IPS-15b (cell line): ENCODE measurements at regions not wholly inside any gene's neighbourhood (a gene's known extent, or its start where the extent isn't known, plus 50 kb on each side); places are given as distances from the start of the nearest gene placed in this dataset.

Experiments used
- H3K27me3 ChIP-seq: one replicate; pipeline ENCODE4 v1.6.1; 2013; ENCODE audit warnings: low read length; ENCODE audit not compliant: control insufficient read depth, insufficient read depth
- H3K36me3 ChIP-seq: one replicate; pipeline ENCODE4 v1.6.1; 2013; ENCODE audit warnings: low read length; ENCODE audit not compliant: control insufficient read depth, insufficient read depth
- H3K4me1 ChIP-seq: one replicate; pipeline ENCODE4 v1.6.1; 2013; ENCODE audit warnings: mild to moderate bottlenecking, low read length; ENCODE audit not compliant: control insufficient read depth, insufficient read depth
- H3K4me3 ChIP-seq: one replicate; pipeline ENCODE4 v1.5.1; 2013; ENCODE audit warnings: low read depth, low read length
- H3K9ac ChIP-seq: one replicate; pipeline ENCODE4 v1.6.1; 2013; ENCODE audit warnings: low read depth, mild to moderate bottlenecking, low read length
- H3K9me3 ChIP-seq: one replicate; pipeline ENCODE4 v1.6.1; 2013; ENCODE audit warnings: mild to moderate bottlenecking, low read length; ENCODE audit not compliant: control insufficient read depth, insufficient read depth

DNA sequence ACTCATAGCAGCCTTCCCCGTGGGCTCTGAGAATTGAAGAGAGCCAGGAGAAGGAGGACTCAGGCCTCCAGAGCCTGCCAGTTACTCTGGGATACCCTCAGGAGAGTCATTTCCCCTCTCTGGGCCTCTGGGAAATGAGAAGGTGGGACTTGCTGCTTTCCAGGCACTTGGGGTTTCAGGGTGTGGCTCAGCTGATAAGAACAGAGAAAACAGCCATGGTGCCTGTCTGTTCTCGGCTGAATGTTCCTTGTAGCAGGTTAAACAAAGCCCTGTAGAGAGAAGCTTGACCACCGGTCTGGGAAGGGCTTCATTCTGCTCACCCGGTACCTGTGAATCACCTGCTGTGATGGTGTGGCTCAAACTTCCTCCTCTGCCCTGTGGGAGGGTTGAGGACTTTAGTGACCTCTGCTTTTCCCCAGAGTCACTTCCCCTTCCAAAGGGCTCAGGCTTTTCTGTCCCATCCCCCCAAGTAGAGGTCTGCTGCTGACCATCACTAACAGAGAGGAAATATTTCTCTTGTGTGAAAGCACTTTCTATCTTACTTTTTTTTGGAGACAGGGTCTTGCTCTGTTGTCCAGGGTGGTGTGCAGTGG lies 212.4 kb upstream of the GALNT17 start:
- Histone ChIP-seq H3K9ac (no peak overlapping the region), H3K36me3 (no peaks in the 10 kb centered on the region), H3K9me3 (no peaks in the 10 kb centered on the region), H3K27me3 (no peaks in the 10 kb centered on the region), H3K4me3 (no peak overlapping the region), H3K4me1 (peaks cover 3% of the 10 kb centered on the region)

DNA sequence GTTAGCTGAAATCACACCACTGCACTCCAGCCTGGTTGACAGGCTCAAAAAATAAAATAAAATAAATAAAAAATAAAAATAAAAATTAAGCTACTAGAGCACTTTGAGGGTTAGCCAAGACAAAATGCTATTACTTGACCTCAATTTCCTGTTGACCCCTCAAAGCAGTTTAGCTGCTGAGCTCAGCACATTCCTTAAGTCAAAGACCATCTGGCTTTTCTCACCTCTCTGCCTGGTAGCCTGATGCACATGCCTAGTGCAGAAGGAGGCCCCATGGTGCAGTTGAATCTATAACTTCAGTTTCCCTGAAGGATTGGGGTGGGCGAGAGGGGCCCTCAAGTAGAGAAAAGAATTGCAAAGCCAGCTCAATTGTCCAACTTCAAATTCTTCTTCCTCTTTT lies 211.1 kb upstream of the GALNT17 start:
- Histone ChIP-seq H3K4me3 (no peak overlapping the region), H3K9ac (no peak overlapping the region), H3K27me3 (no peaks in the 10 kb centered on the region), H3K4me1 (peaks cover 3% of the 10 kb centered on the region), H3K36me3 (no peaks in the 10 kb centered on the region), H3K9me3 (no peaks in the 10 kb centered on the region)

DNA sequence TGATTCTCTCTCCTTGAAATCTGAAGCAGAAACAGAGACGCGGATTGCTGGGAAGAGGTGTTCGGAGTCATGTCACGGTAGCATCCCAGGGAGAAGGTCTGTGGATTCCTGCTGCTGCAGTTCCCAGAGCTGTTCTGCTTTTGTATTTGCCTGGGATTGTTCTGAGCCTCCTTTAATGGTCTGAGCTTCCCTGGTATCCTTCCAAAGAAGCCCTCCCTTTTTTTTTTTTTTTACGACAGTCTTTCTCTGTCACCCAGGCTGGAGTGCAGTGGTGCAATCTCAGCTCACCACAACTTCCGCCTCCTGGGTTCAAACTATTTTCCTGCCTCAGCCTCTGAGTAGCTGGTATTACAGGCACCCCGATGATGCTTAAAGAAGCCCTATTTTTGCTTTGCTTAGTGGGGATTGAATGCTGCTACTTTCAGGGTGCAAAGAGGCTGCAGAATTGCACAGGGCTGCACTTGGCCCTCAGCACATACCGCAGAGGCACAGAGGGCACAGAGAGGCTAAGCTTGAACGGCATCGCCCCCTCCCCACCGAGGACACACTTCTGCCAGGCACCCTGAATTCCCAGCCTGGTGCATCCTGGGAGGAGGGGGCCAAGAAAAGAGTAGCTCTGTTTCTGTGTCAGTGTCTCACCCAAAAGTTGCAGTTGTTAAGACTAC lies 208.6 kb upstream of the GALNT17 start:
- peaks cover 3% of the 10 kb centered on the region for H3K4me1 ChIP-seq
- no peaks in the 10 kb centered on the region for H3K27me3 ChIP-seq
- H3K36me3 ChIP-seq = no peaks in the 10 kb centered on the region
- no peak overlapping the region for H3K4me3 ChIP-seq
- no peaks in the 10 kb centered on the region for H3K9me3 ChIP-seq
- H3K9ac ChIP-seq = no peak overlapping the region

DNA sequence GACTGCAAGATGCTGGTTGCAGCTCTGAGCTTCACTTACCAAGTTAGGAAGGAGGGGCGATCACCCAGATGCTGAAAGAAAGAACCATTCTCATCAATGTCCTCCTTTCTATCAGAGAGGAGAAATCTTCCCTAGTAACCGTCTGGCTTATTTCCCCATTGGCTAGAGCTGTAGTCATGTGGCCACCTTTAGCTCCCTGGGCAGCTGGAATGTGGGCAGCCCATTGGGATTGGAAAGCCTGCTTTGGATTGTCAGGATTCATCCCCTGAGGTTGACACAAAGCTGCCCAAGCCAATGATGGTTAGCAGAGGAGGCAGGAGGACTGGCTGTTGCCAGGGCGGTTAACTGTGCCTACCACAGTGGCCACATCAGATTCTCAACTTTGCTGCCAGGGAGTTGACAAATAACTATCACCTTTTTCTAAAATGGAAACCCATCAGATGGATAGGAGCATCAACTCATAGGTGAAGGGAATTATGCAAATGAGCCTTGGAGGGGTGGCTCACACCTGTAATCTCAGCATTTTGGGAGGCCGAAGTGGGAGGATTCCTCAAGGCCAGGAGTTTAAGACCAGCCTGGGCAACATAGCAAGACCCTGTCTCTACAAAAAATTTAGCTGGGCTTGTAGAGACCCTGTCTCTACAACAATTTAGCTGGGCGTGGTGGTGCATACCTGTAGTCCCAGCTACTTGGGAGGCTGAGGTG lies 206.4 kb upstream of the GALNT17 start:
- Histone ChIP-seq H3K4me3 (no peak overlapping the region), H3K27me3 (no peaks in the 10 kb centered on the region), H3K36me3 (no peaks in the 10 kb centered on the region), H3K9me3 (no peaks in the 10 kb centered on the region), H3K4me1 (no peaks in the 10 kb centered on the region), H3K9ac (no peak overlapping the region)

DNA sequence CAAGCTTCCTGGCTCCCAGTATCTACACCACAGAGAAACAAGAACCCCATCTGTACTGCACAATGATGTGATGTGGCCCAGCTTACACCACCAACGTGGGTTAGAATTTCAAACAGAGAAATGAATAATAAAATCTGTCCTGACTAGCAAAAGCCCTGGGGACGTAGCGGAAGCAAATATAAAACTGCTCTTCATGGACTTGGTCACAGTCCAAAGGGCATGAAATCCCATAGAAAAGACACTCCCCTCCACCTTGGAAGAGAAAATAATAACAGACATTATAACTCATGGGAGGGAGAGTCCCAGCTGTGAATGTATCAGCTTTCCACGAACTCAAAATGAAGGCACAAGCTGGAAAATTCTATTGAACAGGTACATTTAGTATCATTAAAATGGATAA lies 205.3 kb upstream of the GALNT17 start:
- H3K36me3 ChIP-seq = no peaks in the 10 kb centered on the region
- no peak overlapping the region for H3K4me3 ChIP-seq
- no peaks in the 10 kb centered on the region for H3K4me1 ChIP-seq
- H3K9ac ChIP-seq = no peak overlapping the region
- no peaks in the 10 kb centered on the region for H3K27me3 ChIP-seq
- H3K9me3 ChIP-seq = no peaks in the 10 kb centered on the region

DNA sequence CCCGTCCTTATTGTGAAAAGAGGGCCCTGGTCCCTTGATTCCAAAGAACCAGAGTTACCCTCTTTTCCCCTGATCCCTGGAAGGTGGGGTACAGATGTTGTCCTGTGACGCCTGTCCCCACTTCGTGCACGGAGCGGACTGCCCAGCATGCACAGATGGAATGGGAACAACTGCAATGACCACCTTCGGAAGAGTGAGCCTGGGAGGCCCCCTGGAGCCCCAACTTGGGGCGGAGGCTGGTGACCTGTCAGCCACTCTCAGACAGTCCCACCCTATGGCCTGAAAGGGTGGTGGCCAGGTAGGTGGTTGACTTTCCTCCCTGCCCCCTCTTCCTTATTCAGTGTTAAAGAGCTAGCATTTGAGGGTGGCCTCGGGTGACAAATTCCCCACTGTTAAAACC lies 196.6 kb upstream of the GALNT17 start:
- Histone ChIP-seq H3K9ac (no peak overlapping the region), H3K4me1 (no peaks in the 10 kb centered on the region), H3K9me3 (no peaks in the 10 kb centered on the region), H3K36me3 (no peaks in the 10 kb centered on the region), H3K4me3 (no peak overlapping the region), H3K27me3 (no peaks in the 10 kb centered on the region)

DNA sequence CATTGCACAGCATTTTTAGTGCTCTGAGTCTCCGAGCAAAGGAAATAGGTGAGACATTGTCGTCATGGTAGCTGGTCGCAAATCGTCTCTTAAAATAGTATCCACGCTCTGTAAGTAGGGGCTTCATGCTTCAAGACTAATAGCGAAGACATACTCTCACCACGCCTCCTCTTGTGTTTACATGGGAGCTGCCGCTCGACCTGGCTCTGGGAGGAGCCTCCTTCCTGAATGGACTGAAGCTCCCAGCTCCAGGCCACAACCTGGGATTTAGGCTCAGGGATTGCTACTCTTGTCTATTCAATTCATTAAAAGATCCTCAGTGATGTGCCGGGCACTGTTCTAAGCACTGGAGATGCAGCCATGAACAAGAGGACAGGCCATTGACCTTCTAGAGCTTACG lies 196.1 kb upstream of the GALNT17 start:
- Histone ChIP-seq H3K4me3 (no peak overlapping the region), H3K27me3 (no peaks in the 10 kb centered on the region), H3K9ac (no peak overlapping the region), H3K4me1 (no peaks in the 10 kb centered on the region), H3K36me3 (no peaks in the 10 kb centered on the region), H3K9me3 (no peaks in the 10 kb centered on the region)

DNA sequence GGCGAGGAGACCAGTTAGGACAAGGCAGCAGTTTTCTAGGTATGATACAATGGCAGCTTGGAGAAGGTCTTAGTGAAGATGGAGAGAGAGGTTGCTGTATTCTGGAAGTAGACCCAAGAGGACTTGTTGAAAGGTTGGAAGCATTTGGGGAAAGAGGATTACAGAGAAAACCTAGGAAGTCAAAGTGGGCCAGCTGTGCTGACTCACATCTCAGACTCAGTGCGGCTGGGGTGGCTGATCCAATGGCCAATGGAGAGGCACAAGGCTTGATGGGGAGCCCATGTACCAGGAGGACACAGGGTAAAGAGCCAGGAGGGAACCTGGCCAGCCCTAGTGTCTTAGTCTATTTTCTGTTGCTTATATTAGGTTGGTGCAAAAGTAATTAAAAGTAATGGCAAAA lies 194.5 kb upstream of the GALNT17 start:
- Histone ChIP-seq H3K4me3 (no peak overlapping the region), H3K27me3 (no peaks in the 10 kb centered on the region), H3K36me3 (no peaks in the 10 kb centered on the region), H3K9ac (no peak overlapping the region), H3K9me3 (no peaks in the 10 kb centered on the region), H3K4me1 (no peaks in the 10 kb centered on the region)

DNA sequence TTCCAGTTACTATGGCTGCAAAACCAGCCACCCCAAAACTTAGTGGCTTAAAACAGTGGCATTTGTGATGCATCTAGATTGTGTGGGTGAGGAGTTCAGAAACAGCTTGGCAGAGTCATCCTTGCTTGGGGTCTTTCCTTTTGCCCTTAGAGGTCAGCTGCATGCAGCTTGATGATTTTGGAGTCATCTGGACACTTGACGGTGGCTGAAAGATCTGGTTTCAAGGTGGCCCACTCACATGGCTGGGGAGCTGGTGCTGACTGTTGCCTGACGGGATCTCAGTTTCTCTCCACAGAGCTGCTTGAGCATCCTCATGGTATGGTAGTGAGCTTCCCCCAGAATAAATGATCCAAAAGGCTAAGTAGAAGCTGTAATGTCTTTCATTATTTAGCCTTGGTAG lies 191.3 kb upstream of the GALNT17 start:
- no peaks in the 10 kb centered on the region for H3K4me1 ChIP-seq
- H3K36me3 ChIP-seq = no peaks in the 10 kb centered on the region

DNA sequence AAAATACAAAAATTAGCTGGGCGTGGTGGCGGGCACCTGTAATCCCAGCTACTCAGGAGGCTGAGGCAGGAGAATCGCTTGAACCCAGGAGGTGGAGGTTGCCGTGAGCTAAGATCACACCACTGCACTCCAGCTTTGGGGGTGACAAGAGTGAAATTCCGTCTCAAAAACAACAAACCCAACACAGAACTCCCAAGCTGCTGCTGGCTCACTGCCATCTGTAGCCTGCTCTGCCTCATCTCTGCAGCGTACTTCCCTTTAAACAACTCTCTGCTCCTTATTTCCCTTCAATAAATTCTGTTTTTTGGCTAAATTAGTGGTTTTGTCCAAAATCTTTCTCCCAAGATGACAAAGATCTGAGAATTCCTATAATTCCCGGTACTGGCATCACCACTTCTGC lies 189.2 kb upstream of the GALNT17 start:
- H3K9me3 ChIP-seq = peaks cover under 1% of the 10 kb centered on the region
- no peak overlapping the region for H3K9ac ChIP-seq
- H3K4me3 ChIP-seq = no peak overlapping the region
- no peaks in the 10 kb centered on the region for H3K36me3 ChIP-seq
- no peaks in the 10 kb centered on the region for H3K27me3 ChIP-seq
- H3K4me1 ChIP-seq = no peaks in the 10 kb centered on the region

More for the DNA sequence above, 191.3 kb upstream of the GALNT17 start:
- Histone ChIP-seq H3K4me3 (no peak overlapping the region), H3K27me3 (no peaks in the 10 kb centered on the region), H3K9me3 (no peaks in the 10 kb centered on the region), H3K9ac (no peak overlapping the region)

DNA sequence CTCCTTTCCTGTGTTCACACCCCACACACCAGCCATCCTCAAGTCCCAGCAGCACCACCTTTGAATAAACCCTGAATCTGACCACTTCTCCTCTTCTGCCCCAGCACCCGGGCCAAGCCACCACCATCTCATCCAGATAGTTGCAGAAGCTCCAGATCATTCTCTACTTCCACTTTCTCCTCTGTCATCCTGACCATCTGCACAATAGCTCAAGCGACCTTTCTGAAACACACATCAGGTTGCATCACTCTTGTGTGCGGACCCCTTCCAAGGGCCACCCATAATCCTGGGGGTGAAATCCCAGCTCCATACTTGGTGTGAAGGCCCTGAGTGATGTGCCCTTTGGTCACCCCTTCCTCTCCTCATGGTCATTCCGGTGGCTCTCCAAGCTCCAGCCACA lies 187.4 kb upstream of the GALNT17 start:
- no peaks in the 10 kb centered on the region for H3K4me1 ChIP-seq
- peaks cover 2% of the 10 kb centered on the region for H3K9me3 ChIP-seq
- no peak overlapping the region for H3K9ac ChIP-seq

DNA sequence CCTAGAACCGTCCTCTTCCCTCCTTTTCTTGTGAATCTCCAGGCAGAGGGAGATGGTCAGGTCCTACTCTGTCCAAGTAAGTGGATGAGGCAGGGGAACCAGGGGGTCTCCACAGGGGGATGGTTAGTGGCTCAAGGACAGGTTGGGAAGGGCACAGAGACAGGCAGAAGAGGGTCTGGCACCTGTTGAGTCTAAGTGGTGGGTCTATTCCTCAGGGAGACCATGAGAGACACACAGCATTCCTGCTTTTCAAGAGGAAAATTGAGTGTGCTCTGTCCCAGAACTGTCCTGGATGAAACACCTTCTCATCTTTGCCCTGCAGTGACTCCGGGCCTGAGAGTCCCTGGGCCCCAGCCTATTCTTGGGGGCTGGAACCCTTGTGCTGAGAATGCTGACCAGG lies 184.8 kb upstream of the GALNT17 start:
- Histone ChIP-seq H3K4me3 (no peak overlapping the region), H3K4me1 (no peaks in the 10 kb centered on the region), H3K9ac (no peak overlapping the region), H3K36me3 (no peaks in the 10 kb centered on the region), H3K9me3 (peaks cover 2% of the 10 kb centered on the region), H3K27me3 (no peaks in the 10 kb centered on the region)

More for the DNA sequence above, 187.4 kb upstream of the GALNT17 start:
- Histone ChIP-seq H3K27me3 (no peaks in the 10 kb centered on the region), H3K36me3 (no peaks in the 10 kb centered on the region), H3K4me3 (no peak overlapping the region)
